ENCODE measurements at regions not wholly inside any gene's neighbourhood (a gene's known extent, or its start where the extent isn't known, plus 50 kb on each side); places are given as distances from the start of the nearest gene placed in this dataset.
"Not testable (repeated sequence)": the region's sequence is repeated elsewhere in the genome, so short reads cannot be mapped to it uniquely, and the experiment has no call there.

GRCh38 chr3:71974786-71975185 is 189.8 kb upstream of the PROK2 start:
- no peak for DNase-seq (ENCODE audit: low read depth, low spot score)

GRCh38 chr3:71973274-71974030 is 188.5 kb upstream of the PROK2 start:
- DNase-seq (ENCODE audit: low read depth, low spot score), result no peak

- DNase-seq (ENCODE audit: low read depth, low spot score), result no peak
Measured at GRCh38 chr3:71972031-71972430, 187.1 kb upstream of the PROK2 start.

- no peak for DNase-seq (ENCODE audit: low read depth, low spot score)
Measured at GRCh38 chr3:71968544-71968943, 183.6 kb upstream of the PROK2 start.

- no peak for DNase-seq (ENCODE audit: low read depth, low spot score)
Measured at GRCh38 chr3:71966185-71966584, 181.2 kb upstream of the PROK2 start.

- DNase-seq (ENCODE audit: low read depth, low spot score), result no peak
Measured at GRCh38 chr3:71964170-71964569, 179.2 kb upstream of the PROK2 start.

- no peak for DNase-seq (ENCODE audit: low read depth, low spot score)
Measured at GRCh38 chr3:71962561-71963240, 177.8 kb upstream of the PROK2 start.

GRCh38 chr3:71961891-71962290 is 176.9 kb upstream of the PROK2 start:
- no peak for DNase-seq (ENCODE audit: low read depth, low spot score)

- no peak for DNase-seq (ENCODE audit: low read depth, low spot score)
Measured at GRCh38 chr3:71961378-71961777, 176.4 kb upstream of the PROK2 start.

- DNase-seq (ENCODE audit: low read depth, low spot score), result no peak
Measured at GRCh38 chr3:71958533-71958932, 173.6 kb upstream of the PROK2 start.

- DNase-seq (ENCODE audit: low read depth, low spot score), result no peak
Measured at GRCh38 chr3:71956716-71957115, 171.8 kb upstream of the PROK2 start.

GRCh38 chr3:71956069-71956340 is 171.1 kb upstream of the PROK2 start:
- DNase-seq (ENCODE audit: low read depth, low spot score), result no peak

- no peak for DNase-seq (ENCODE audit: low read depth, low spot score)
Measured at GRCh38 chr3:71955240-71956068, 170.5 kb upstream of the PROK2 start.

- DNase-seq (ENCODE audit: low read depth, low spot score), result no peak
Measured at GRCh38 chr3:71951842-71952241, 166.9 kb upstream of the PROK2 start.

GRCh38 chr3:71951361-71951760 is 166.4 kb upstream of the PROK2 start:
- no peak for DNase-seq (ENCODE audit: low read depth, low spot score)

- no peak for DNase-seq (ENCODE audit: low read depth, low spot score)
Measured at GRCh38 chr3:71949442-71949841, 164.5 kb upstream of the PROK2 start.

GRCh38 chr3:71944482-71945065 is 159.6 kb upstream of the PROK2 start:
- no peak for DNase-seq (ENCODE audit: low read depth, low spot score)

GRCh38 chr3:71942432-71943187 is 157.7 kb upstream of the PROK2 start:
- no peak for DNase-seq (ENCODE audit: low read depth, low spot score)

- DNase-seq (ENCODE audit: low read depth, low spot score), result no peak
Measured at GRCh38 chr3:71940486-71940885, 155.5 kb upstream of the PROK2 start.

- not testable (repeated sequence) for DNase-seq (ENCODE audit: low read depth, low spot score)
Measured at GRCh38 chr3:71938081-71938480, 153.1 kb upstream of the PROK2 start.

GRCh38 chr3:71936681-71937080 is 151.7 kb upstream of the PROK2 start:
- no peak for DNase-seq (ENCODE audit: low read depth, low spot score)

All from activated CD4-positive, CD25-positive, alpha-beta regulatory T cell treated with anti-CD3 and anti-CD28 coated beads, Interleukin-2, amount 50 U/mL, for 16 hours (primary cell).